ENCODE measurements at regions not wholly inside any gene's neighbourhood (a gene's known extent, or its start where the extent isn't known, plus 50 kb on each side); places are given as distances from the start of the nearest gene placed in this dataset.

GRCh38 chr6:24991810-24992467, 56.2 kb upstream of the RIPOR2 start:
- POLR2A ChIA-PET = no interaction called here
- 71% methylated on average over 5 of the region's 5 CpGs for WGBS (ENCODE audit: missing lambda C conversion rate)
- peak; percentile 22 to 40 for DNase-seq (ENCODE audit: low read depth in 1 of 2, low spot score in 1 of 2)
- TF ChIP-seq SMC3 (IDR thresholded peaks at IDR 0.05) (peak; percentile 43; the same call in 1 of the 3 replicates), POLR2AphosphoS2 (conservative IDR thresholded peaks at IDR 0.05; ENCODE audit: low read length) (no peak), JUN (IDR thresholded peaks at IDR 0.05) (no peak), MYC (IDR thresholded peaks at IDR 0.05; ENCODE audit: borderline replicate concordance, low read length) (no peak), RAD21 (conservative IDR thresholded peaks at IDR 0.05 in 1 of 2, IDR thresholded peaks at IDR 0.05 in 1 of 2) (peak; percentile 27 to 37; a peak in 2 of 5 replicates), CBX2 (IDR thresholded peaks at IDR 0.05; ENCODE audit: borderline replicate concordance, low read depth) (no peak), HOXB13 (CRISPR knock-in tag; IDR thresholded peaks at IDR 0.05; ENCODE audit: low read depth) (no peak)
- TF ChIP-seq, protein P1, sequence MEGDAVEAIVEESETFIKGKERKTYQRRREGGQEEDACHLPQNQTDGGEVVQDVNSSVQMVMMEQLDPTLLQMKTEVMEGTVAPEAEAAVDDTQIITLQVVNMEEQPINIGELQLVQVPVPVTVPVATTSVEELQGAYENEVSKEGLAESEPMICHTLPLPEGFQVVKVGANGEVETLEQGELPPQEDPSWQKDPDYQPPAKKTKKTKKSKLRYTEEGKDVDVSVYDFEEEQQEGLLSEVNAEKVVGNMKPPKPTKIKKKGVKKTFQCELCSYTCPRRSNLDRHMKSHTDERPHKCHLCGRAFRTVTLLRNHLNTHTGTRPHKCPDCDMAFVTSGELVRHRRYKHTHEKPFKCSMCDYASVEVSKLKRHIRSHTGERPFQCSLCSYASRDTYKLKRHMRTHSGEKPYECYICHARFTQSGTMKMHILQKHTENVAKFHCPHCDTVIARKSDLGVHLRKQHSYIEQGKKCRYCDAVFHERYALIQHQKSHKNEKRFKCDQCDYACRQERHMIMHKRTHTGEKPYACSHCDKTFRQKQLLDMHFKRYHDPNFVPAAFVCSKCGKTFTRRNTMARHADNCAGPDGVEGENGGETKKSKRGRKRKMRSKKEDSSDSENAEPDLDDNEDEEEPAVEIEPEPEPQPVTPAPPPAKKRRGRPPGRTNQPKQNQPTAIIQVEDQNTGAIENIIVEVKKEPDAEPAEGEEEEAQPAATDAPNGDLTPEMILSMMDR (IDR thresholded peaks at IDR 0.05) = peak; percentile 35
- CTCF ChIA-PET = interaction anchor here (0.6 to 3.3 kb wide), 9 partner anchors 10 to 639 kb away, joined by 3 to 17 read pairs (median 4); no protein-coding TSS in a partner anchor
- no peak overlapping the region for H3K4me3 ChIP-seq
- H3K27ac ChIP-seq = no peak overlapping the region
- 0 out of 3 replicates have a peak, but pooled peaks cover 3% of the 10 kb centered on the region for H3K9me3 ChIP-seq
- peak in 1 of 2 experiments; percentile 76; a peak in 3 of 6 replicates for ATAC-seq
- FAIRE-seq = no peak
- H3K4me2 ChIP-seq = no peak overlapping the region
- no peaks in the 10 kb centered on the region for H3K4me1 ChIP-seq

DNA sequence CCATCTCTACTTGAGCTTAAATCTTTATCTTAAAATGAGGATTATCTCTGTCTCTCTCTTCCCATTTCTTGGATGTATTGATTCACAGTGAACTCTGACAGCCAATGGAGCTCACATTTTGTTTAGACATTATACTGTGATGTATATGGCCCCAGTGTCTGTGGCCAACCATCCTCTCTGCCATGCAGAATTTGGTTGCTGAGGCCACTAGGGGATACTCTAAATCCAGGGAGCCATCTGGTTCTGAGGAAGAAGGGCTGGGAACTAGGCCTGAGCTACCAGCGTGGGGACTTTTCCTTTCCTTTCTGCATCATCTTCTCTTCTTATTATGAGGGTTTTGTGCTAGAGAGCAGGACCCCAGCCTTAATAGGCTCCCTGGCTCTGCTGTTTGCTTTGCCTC, 59.1 kb upstream of the RIPOR2 start:
- ChIA-PET POLR2A (no interaction called here), CTCF (interaction anchor here (0.7 kb wide), 1 partner anchor 41 kb away, joined by 3 read pairs; no protein-coding TSS in a partner anchor)
- DNase-seq (ENCODE audit: low read depth in 1 of 2, low spot score in 1 of 2) (no peak), ATAC-seq (no peak), FAIRE-seq (no peak)
- Histone ChIP-seq H3K4me1 (no peaks in the 10 kb centered on the region), H3K27ac (no peak overlapping the region), H3K4me2 (no peak overlapping the region), H3K4me3 (no peak overlapping the region), H3K9me3 (0 out of 3 replicates have a peak, but pooled peaks cover 3% of the 10 kb centered on the region)
- 0% methylated on average over 1 of the region's 1 CpG for WGBS (ENCODE audit: missing lambda C conversion rate)
- TF ChIP-seq RARB (CRISPR knock-in tag; IDR thresholded peaks at IDR 0.05) (no peak), SMC3 (IDR thresholded peaks at IDR 0.05) (no peak), TP53 (CRISPR knock-in tag; IDR thresholded peaks at IDR 0.05) (no peak), MAFK (IDR thresholded peaks at IDR 0.05; ENCODE audit: partially characterized antibody) (no peak), CBX8 (IDR thresholded peaks at IDR 0.05) (no peak), EP300 (IDR thresholded peaks at IDR 0.05) (no peak), HOXB5 (CRISPR knock-in tag; IDR thresholded peaks at IDR 0.05) (no peak)

DNA sequence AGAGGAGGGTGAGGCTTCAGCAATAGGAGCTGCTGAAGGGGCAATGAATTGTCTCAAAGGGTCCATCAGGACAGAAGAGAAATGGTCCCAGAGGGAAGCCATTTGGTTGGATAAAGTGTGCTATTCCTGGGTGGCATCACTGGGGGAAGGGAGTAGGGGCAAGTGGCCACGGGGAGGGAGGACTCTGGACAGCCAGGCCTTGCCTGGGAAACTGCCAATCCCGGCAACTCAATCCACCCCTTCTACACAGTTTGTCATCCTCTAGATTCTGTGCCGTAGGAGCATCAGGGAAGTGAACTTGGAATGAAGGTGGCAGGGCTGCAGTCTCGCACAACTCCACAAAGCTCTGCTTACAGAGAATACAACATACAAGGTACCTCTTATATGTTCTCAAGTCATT, 59.5 kb upstream of the RIPOR2 start:
- Histone ChIP-seq H3K27ac (no peak overlapping the region), H3K4me3 (no peak overlapping the region), H3K9me3 (0 out of 3 replicates have a peak, but pooled peaks cover 3% of the 10 kb centered on the region), H3K4me1 (no peaks in the 10 kb centered on the region), H3K4me2 (no peak overlapping the region)
- DNase-seq (ENCODE audit: low read depth in 1 of 2, low spot score in 1 of 2) = no peak
- ChIA-PET POLR2A (no interaction called here), CTCF (interaction anchor here (0.7 kb wide), 1 partner anchor 42 kb away, joined by 3 read pairs; no protein-coding TSS in a partner anchor)
- 55% methylated on average over 4 of the region's 4 CpGs for WGBS (ENCODE audit: missing lambda C conversion rate)
- ATAC-seq = no peak
- no peak for FAIRE-seq
- TF ChIP-seq FOSB (CRISPR knock-in tag; IDR thresholded peaks at IDR 0.05) (no peak), HOXB13 (CRISPR knock-in tag; IDR thresholded peaks at IDR 0.05; ENCODE audit: low read depth) (no peak), HMGXB4 (CRISPR knock-in tag; IDR thresholded peaks at IDR 0.05; ENCODE audit: borderline replicate concordance) (no peak), BHLHE40 (IDR thresholded peaks at IDR 0.05; ENCODE audit: low read depth, low read length) (no peak), HEYL (CRISPR knock-in tag; IDR thresholded peaks at IDR 0.05) (no peak), FOSL2 (IDR thresholded peaks at IDR 0.05) (no peak), FOSL2 (CRISPR knock-in tag; IDR thresholded peaks at IDR 0.05) (no peak), CEBPB (IDR thresholded peaks at IDR 0.05) (no peak)
- TF ChIP-seq, protein P2, sequence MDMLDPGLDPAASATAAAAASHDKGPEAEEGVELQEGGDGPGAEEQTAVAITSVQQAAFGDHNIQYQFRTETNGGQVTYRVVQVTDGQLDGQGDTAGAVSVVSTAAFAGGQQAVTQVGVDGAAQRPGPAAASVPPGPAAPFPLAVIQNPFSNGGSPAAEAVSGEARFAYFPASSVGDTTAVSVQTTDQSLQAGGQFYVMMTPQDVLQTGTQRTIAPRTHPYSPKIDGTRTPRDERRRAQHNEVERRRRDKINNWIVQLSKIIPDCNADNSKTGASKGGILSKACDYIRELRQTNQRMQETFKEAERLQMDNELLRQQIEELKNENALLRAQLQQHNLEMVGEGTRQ (IDR thresholded peaks at IDR 0.05) = no peak
- TF ChIP-seq, protein P3, sequence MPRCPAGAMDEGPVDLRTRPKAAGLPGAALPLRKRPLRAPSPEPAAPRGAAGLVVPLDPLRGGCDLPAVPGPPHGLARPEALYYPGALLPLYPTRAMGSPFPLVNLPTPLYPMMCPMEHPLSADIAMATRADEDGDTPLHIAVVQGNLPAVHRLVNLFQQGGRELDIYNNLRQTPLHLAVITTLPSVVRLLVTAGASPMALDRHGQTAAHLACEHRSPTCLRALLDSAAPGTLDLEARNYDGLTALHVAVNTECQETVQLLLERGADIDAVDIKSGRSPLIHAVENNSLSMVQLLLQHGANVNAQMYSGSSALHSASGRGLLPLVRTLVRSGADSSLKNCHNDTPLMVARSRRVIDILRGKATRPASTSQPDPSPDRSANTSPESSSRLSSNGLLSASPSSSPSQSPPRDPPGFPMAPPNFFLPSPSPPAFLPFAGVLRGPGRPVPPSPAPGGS (IDR thresholded peaks at IDR 0.05) = no peak
